A549 (cell line): ENCODE measurements at regions not wholly inside any gene's neighbourhood (a gene's known extent, or its start where the extent isn't known, plus 50 kb on each side); places are given as distances from the start of the nearest gene placed in this dataset.

Experiments used
- ATAC-seq, 2 experiments: fragments of 200-7000 bp in 1 of 2; fragments of >200 bp in 1 of 2; cut with Nextera tagmentation in 1 of 2; cut with Tn5 transposase in 1 of 2; 3 replicates each; pipeline versions ENCODE4 v1.8.0 to v1.9.1; 2018 to 2020; ENCODE audit warnings: mild to moderate bottlenecking in 1 of 2, moderate library complexity in 1 of 2
- CTCF ChIA-PET: fragments of 300-600 bp; sonication (Branson Sonifier 250); formaldehyde crosslinking; extraction: SDS; loops from one replicate; lab custom pipeline; 2021; ENCODE audit warnings: antibody characterized with exemption, inconsistent platforms; lab: Yijun Ruan, JAX
- POLR2A ChIA-PET: fragments of 350-600 bp; formaldehyde crosslinking; extraction: SDS; loops from one replicate; lab custom pipeline; 2021; ENCODE audit warnings: antibody characterized with exemption, inconsistent platforms; lab: Yijun Ruan, JAX
- DNase-seq, 2 experiments: peaks; one replicate each; pipeline versions ENCODE4 v3.0.0 to v3.0.0-alpha.2; 2011 to 2016; ENCODE audit warnings: low read depth in 1 of 2, low spot score in 1 of 2
- FAIRE-seq: peaks from 2 replicates; lab custom pipeline; 2011; peaks lifted over from hg19 to GRCh38; lab: Jason Lieb, UNC
- H3K27ac ChIP-seq, 2 experiments: fragments of >200 bp; sonication (Bioruptor Twin); formaldehyde crosslinking; 3 replicates each; pipeline ENCODE4 v1.5.1; 2016 to 2017
- H3K4me1 ChIP-seq: fragments of >200 bp; sonication (Bioruptor Twin); formaldehyde crosslinking; 3 replicates; pipeline ENCODE4 v1.6.1; 2016
- H3K4me2 ChIP-seq: fragments of >200 bp; sonication (Bioruptor Twin); formaldehyde crosslinking; 3 replicates; pipeline ENCODE4 v1.6.1; 2016
- H3K4me3 ChIP-seq: fragments of >200 bp; sonication (Bioruptor Twin); formaldehyde crosslinking; 3 replicates; pipeline ENCODE4 v1.5.1; 2016
- H3K9me3 ChIP-seq: fragments of >200 bp; sonication (Bioruptor Twin); formaldehyde crosslinking; 3 replicates; pipeline ENCODE4 v1.6.1; 2016
- ATOH8 ChIP-seq: fragments of 250-450 bp; sonication (Bioruptor Pico); IDR thresholded peaks from 2 replicates; pipeline ENCODE4 v1.5.0; 2020; ENCODE audit warnings: low read depth, mild to moderate bottlenecking, moderate library complexity
- BCL3 ChIP-seq: fragments of >200 bp; sonication (Bioruptor Twin); formaldehyde crosslinking; IDR thresholded peaks from 3 replicates; pipeline ENCODE4 v1.6.1; 2016
- CTCF ChIP-seq: fragments of >200 bp; sonication (Bioruptor Twin); formaldehyde crosslinking; IDR thresholded peaks from 3 replicates; pipeline ENCODE4 v1.5.1; 2016
- E2F6 ChIP-seq: IDR thresholded peaks from 2 replicates; pipeline ENCODE4 v1.6.1; 2012; ENCODE audit warnings: low read depth, borderline replicate concordance
- EHMT2 ChIP-seq: fragments of 200-600 bp; sonication (generic); IDR thresholded peaks from 2 replicates; pipeline ENCODE4 v1.6.1; 2016; ENCODE audit warnings: antibody characterized with exemption, low read depth, mild to moderate bottlenecking, moderate library complexity
- FOSL2 ChIP-seq, 2 experiments: fragments of 450-650 bp in 1 of 2; fragments of >200 bp in 1 of 2; sonication (Bioruptor Twin) in 1 of 2; formaldehyde crosslinking; IDR thresholded peaks; 2 replicates each; pipeline versions ENCODE4 v1.5.0 to v1.6.1; 2016 to 2020; ENCODE audit warnings: mild to moderate bottlenecking in 1 of 2, moderate library complexity in 1 of 2
- GATA3 ChIP-seq: IDR thresholded peaks from 2 replicates; pipeline ENCODE4 v1.6.1; 2012; ENCODE audit warnings: borderline replicate concordance
- HES2 ChIP-seq: fragments of >200 bp; sonication (Bioruptor Twin); formaldehyde crosslinking; IDR thresholded peaks from 2 replicates; pipeline ENCODE4 v1.6.1; 2016
- HOXA7 ChIP-seq: fragments of 250-450 bp; sonication (Bioruptor Pico); IDR thresholded peaks from 2 replicates; pipeline ENCODE4 v1.5.0; 2020; ENCODE audit warnings: mild to moderate bottlenecking, moderate library complexity
- HOXB13 ChIP-seq: fragments of 250-450 bp; sonication (Bioruptor Pico); IDR thresholded peaks from 2 replicates; pipeline ENCODE4 v1.5.0; 2020; ENCODE audit warnings: low read depth, mild to moderate bottlenecking, moderate library complexity
- HOXB5 ChIP-seq: fragments of 250-450 bp; sonication (Bioruptor Pico); IDR thresholded peaks from 2 replicates; pipeline ENCODE4 v1.5.0; 2020; ENCODE audit warnings: mild to moderate bottlenecking, moderate library complexity
- KDM5A ChIP-seq: fragments of 200-600 bp; sonication (generic); IDR thresholded peaks from 2 replicates; pipeline ENCODE4 v1.6.1; 2016; ENCODE audit warnings: antibody characterized with exemption, mild to moderate bottlenecking
- MAFK ChIP-seq: fragments of 450-650 bp; IDR thresholded peaks from 2 replicates; pipeline ENCODE4 v1.6.1; 2014; ENCODE audit not compliant: partially characterized antibody
- NFE2L2 ChIP-seq: fragments of 150-350 bp; conservative IDR thresholded peaks from 2 replicates; pipeline ENCODE4 v1.6.1; 2014; ENCODE audit warnings: low read length
- NPAS2 ChIP-seq: fragments of 250-450 bp; sonication (Bioruptor Pico); IDR thresholded peaks from 2 replicates; pipeline ENCODE4 v1.8.0; 2022; ENCODE audit warnings: mild to moderate bottlenecking, moderate library complexity, borderline replicate concordance
- PBX3 ChIP-seq: IDR thresholded peaks from 2 replicates; pipeline ENCODE4 v1.6.1; 2012
- PHF8 ChIP-seq: fragments of 200-600 bp; sonication (generic); IDR thresholded peaks from 2 replicates; pipeline ENCODE4 v1.6.1; 2016; ENCODE audit warnings: low read depth, mild to moderate bottlenecking, antibody characterized with exemption, moderate library complexity, borderline replicate concordance
- POLR2AphosphoS2 ChIP-seq: conservative IDR thresholded peaks from 2 replicates; pipeline ENCODE4 v1.6.1; 2012; ENCODE audit warnings: low read length, improper control_type of control experiment, inconsistent platforms
- RFX5 ChIP-seq: fragments of 450-650 bp; IDR thresholded peaks from 2 replicates; pipeline ENCODE4 v1.7.1; 2014; ENCODE audit warnings: antibody characterized with exemption, mild to moderate bottlenecking, moderate library complexity
- RNF2 ChIP-seq: fragments of 200-600 bp; sonication (generic); IDR thresholded peaks from 2 replicates; pipeline ENCODE4 v1.6.1; 2016; ENCODE audit warnings: low read depth, mild to moderate bottlenecking, antibody characterized with exemption, moderate library complexity, borderline replicate concordance
- SMC3 ChIP-seq: fragments of >200 bp; sonication (Bioruptor Twin); formaldehyde crosslinking; IDR thresholded peaks from 3 replicates; pipeline ENCODE4 v1.6.1; 2018; ENCODE audit warnings: inconsistent platforms
- TFCP2L1 ChIP-seq: fragments of 250-450 bp; sonication (Bioruptor Pico); IDR thresholded peaks from 2 replicates; pipeline ENCODE4 v1.5.0; 2021; ENCODE audit warnings: mild to moderate bottlenecking
- TP53 ChIP-seq: fragments of 250-450 bp; sonication (Bioruptor Pico); IDR thresholded peaks from 2 replicates; pipeline ENCODE4 v1.5.0; 2021; ENCODE audit warnings: mild to moderate bottlenecking, moderate library complexity
- ZC3H11A ChIP-seq: fragments of 450-650 bp; IDR thresholded peaks from 2 replicates; pipeline ENCODE4 v1.6.1; 2014; ENCODE audit warnings: antibody characterized with exemption, mild to moderate bottlenecking
- ZSCAN20 ChIP-seq: fragments of 250-450 bp; sonication (Bioruptor Pico); IDR thresholded peaks from 2 replicates; pipeline ENCODE4 v1.8.0; 2022; ENCODE audit warnings: mild to moderate bottlenecking, moderate library complexity
- WGBS: methylation state at CpG from one replicate; pipeline ENCODE4 v1.1.6; 2017; ENCODE audit errors: missing lambda C conversion rate; 5-methylcytosine and 5-hydroxymethylcytosine counted together
- TF ChIP-seq, protein P1 (sequence below): fragments of 150-350 bp; IDR thresholded peaks from 2 replicates; pipeline ENCODE4 v1.6.1; 2014; ENCODE audit warnings: low read depth, mild to moderate bottlenecking, low read length

DNA sequence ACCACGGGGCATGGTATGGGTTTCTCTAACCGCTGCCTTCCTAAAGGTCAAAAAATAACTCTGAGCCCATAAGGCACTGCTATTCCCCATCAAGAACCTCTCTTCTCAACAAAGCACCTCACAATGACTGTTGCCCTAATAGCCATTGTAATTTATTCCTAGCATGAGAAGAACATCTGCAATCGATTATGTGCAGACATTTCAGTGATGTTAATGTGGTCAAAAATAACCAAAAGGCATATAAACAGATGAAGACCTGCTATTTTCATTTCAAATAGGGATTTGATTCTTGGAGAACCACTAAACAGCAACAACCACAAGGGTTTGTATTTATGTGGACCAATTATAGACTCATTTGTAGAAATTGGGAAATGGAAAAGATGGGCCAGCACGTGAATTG lies 356.6 kb downstream of the FBXO15 start:
- H3K4me2 ChIP-seq: no peak overlapping the region
- TF ChIP-seq HOXA7 (CRISPR knock-in tag) (no peak), CTCF (no peak), FOSL2 (IDR thresholded peaks at IDR 0.05) (no peak), FOSL2 (CRISPR knock-in tag; IDR thresholded peaks at IDR 0.05) (no peak), ZSCAN20 (CRISPR knock-in tag) (no peak), GATA3 (no peak), RFX5 (no peak), RNF2 (no peak), SMC3 (no peak), NPAS2 (CRISPR knock-in tag) (no peak), NFE2L2 (no peak), PBX3 (no peak), POLR2AphosphoS2 (no peak), HOXB5 (CRISPR knock-in tag) (no peak)
- DNase-seq (no peak), ATAC-seq (no peak), FAIRE-seq (no peak)
- POLR2A ChIA-PET: no interaction called here
- no peaks in the 10 kb centered on the region for H3K9me3 ChIP-seq
- no peak overlapping the region for H3K27ac ChIP-seq
- no peaks in the 10 kb centered on the region for H3K4me1 ChIP-seq
- CTCF ChIA-PET: no interaction called here
- no peak overlapping the region for H3K4me3 ChIP-seq
- 13% methylated on average over 4 of the region's 4 CpGs for WGBS

DNA sequence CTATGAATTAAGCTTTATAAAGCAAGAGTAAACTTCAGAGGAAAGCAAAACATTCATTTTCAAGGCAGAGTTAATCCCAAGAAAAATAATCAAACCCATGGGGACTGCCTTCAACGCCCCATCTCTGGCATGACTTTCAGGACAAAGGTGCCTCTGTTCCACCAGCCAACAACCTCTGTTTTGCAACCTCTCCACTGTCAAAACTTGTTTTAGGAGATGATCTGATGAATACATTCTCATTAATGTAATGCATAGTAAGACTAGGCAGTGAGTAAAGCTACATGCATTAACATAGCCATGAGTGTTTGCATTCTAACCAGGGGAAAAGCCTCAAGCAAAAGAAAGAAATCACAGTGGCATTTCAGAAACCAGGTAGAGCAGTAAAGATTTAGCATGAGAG lies 357.0 kb downstream of the FBXO15 start:
- H3K4me3 ChIP-seq: no peak overlapping the region
- POLR2A ChIA-PET: no interaction called here
- DNase-seq: no peak
- 0% methylated on average over 1 of the region's 1 CpG for WGBS
- CTCF ChIA-PET: no interaction called here
- TF ChIP-seq KDM5A (no peak), HOXB13 (CRISPR knock-in tag) (no peak), HOXA7 (CRISPR knock-in tag) (no peak), FOSL2 (IDR thresholded peaks at IDR 0.05) (no peak), FOSL2 (CRISPR knock-in tag; IDR thresholded peaks at IDR 0.05) (no peak), PHF8 (no peak), BCL3 (no peak), HES2 (no peak), TFCP2L1 (no peak), EHMT2 (no peak), E2F6 (no peak), SMC3 (no peak), GATA3 (no peak), CTCF (no peak), ATOH8 (CRISPR knock-in tag) (no peak), MAFK (no peak), HOXB5 (CRISPR knock-in tag) (no peak), ZSCAN20 (CRISPR knock-in tag) (no peak), TP53 (CRISPR knock-in tag) (no peak), ZC3H11A (no peak)
- TF ChIP-seq, protein P1, sequence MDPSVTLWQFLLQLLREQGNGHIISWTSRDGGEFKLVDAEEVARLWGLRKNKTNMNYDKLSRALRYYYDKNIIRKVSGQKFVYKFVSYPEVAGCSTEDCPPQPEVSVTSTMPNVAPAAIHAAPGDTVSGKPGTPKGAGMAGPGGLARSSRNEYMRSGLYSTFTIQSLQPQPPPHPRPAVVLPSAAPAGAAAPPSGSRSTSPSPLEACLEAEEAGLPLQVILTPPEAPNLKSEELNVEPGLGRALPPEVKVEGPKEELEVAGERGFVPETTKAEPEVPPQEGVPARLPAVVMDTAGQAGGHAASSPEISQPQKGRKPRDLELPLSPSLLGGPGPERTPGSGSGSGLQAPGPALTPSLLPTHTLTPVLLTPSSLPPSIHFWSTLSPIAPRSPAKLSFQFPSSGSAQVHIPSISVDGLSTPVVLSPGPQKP: no peak
- TF ChIP-seq, all 56 proteins: peak for 0
- FAIRE-seq (no peak), ATAC-seq (no peak)
- no peaks in the 10 kb centered on the region for H3K9me3 ChIP-seq
- no peaks in the 10 kb centered on the region for H3K4me1 ChIP-seq
- H3K4me2 ChIP-seq: no peak overlapping the region
- H3K27ac ChIP-seq: no peak overlapping the region
